PFSK-1 (cell line): ENCODE measurements at regions not wholly inside any gene's neighbourhood (a gene's known extent, or its start where the extent isn't known, plus 50 kb on each side); places are given as distances from the start of the nearest gene placed in this dataset.

ENCODE experiments used
- FOXP2 ChIP-seq: optimal IDR thresholded peaks from 2 replicates; pipeline ENCODE3; 2011; ENCODE audit warnings: borderline replicate concordance, control low read depth, inconsistent platforms; ENCODE audit not compliant: insufficient read depth; ENCODE audit errors: extremely low read length, extremely low read depth
- POLR2AphosphoS5 ChIP-seq: IDR thresholded peaks from 2 replicates; pipeline ENCODE4 v1.6.1; 2012; ENCODE audit warnings: low read depth, mild to moderate bottlenecking, control low read depth, low read length, moderate library complexity
- SIN3A ChIP-seq: IDR thresholded peaks from 2 replicates; pipeline ENCODE4 v1.6.1; 2012; ENCODE audit warnings: mild to moderate bottlenecking, low read length, moderate library complexity, borderline replicate concordance; ENCODE audit not compliant: insufficient read depth
- TAF1 ChIP-seq: IDR thresholded peaks from 2 replicates; pipeline ENCODE4 v1.6.1; 2012; ENCODE audit warnings: low read length, control low read depth, borderline replicate concordance; ENCODE audit not compliant: insufficient read depth
- TF ChIP-seq, protein P1 (sequence below), 2 experiments: IDR thresholded peaks; 2 replicates each; pipeline versions ENCODE4 v1.6.1 to v1.8.0; 2011 to 2012; ENCODE audit warnings: low read depth in 2 of 2, low read length in 2 of 2, control low read depth in 1 of 2, inconsistent platforms in 1 of 2, mild to moderate bottlenecking in 1 of 2, moderate library complexity in 1 of 2; ENCODE audit not compliant: insufficient read depth in 1 of 2

DNA sequence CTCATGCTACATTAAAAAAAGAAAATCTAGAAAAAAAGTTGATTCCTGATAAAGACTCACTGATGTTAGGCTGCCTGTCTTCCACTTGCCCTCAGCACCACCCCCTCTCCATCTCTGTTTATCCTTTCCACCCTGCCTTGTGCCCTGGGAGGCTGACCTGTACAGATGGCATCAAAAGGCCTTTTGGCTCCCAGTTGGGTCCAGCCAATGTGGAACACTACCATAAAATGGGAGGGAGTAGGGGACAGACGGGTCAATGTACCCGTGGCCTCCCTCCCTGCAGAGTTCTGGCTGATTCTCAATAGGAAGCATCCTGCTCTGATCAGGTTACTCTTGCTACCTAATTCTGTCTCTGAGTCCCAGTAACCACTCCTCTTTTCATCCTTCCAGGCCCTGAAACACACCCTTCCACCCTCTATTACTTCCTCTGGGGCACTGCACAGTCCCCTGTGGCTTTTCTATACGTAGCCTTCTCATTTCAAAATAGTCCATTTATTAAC lies 300.0 kb downstream of the HHIPL2 start:
- TF ChIP-seq POLR2AphosphoS5, result no peak
- TF ChIP-seq, protein P1, sequence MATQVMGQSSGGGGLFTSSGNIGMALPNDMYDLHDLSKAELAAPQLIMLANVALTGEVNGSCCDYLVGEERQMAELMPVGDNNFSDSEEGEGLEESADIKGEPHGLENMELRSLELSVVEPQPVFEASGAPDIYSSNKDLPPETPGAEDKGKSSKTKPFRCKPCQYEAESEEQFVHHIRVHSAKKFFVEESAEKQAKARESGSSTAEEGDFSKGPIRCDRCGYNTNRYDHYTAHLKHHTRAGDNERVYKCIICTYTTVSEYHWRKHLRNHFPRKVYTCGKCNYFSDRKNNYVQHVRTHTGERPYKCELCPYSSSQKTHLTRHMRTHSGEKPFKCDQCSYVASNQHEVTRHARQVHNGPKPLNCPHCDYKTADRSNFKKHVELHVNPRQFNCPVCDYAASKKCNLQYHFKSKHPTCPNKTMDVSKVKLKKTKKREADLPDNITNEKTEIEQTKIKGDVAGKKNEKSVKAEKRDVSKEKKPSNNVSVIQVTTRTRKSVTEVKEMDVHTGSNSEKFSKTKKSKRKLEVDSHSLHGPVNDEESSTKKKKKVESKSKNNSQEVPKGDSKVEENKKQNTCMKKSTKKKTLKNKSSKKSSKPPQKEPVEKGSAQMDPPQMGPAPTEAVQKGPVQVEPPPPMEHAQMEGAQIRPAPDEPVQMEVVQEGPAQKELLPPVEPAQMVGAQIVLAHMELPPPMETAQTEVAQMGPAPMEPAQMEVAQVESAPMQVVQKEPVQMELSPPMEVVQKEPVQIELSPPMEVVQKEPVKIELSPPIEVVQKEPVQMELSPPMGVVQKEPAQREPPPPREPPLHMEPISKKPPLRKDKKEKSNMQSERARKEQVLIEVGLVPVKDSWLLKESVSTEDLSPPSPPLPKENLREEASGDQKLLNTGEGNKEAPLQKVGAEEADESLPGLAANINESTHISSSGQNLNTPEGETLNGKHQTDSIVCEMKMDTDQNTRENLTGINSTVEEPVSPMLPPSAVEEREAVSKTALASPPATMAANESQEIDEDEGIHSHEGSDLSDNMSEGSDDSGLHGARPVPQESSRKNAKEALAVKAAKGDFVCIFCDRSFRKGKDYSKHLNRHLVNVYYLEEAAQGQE (IDR thresholded peaks at IDR 0.05; ENCODE audit: insufficient read depth in 1 of 2, low read depth in 2 of 2, low read length in 2 of 2), result no peak
- no peak for TF ChIP-seq FOXP2
- no peak for TF ChIP-seq SIN3A
- TF ChIP-seq TAF1, result no peak
